Breast epithelium (tissue), 4 donors: ENCODE measurements at regions not wholly inside any gene's neighbourhood (a gene's known extent, or its start where the extent isn't known, plus 50 kb on each side); places are given as distances from the start of the nearest gene placed in this dataset.

Experiments
- DNase-seq, 2 donors: peaks; one replicate each; pipeline ENCODE4 v3.0.0-alpha.2; 2019; ENCODE audit warnings: low spot score in 2 of 2
- H3K27ac ChIP-seq, 2 donors: fragments of 200-600 bp; sonication (generic) in 1 of 2; one replicate each; pipeline ENCODE4 v1.5.1; 2016 to 2019; ENCODE audit warnings: mild to moderate bottlenecking in 1 of 2
- H3K27me3 ChIP-seq, 2 donors: fragments of 200-600 bp; sonication (generic) in 1 of 2; one replicate each; pipeline versions ENCODE4 v1.5.1 to v1.6.0; 2017 to 2019; ENCODE audit warnings: control low read depth in 1 of 2, mild to moderate bottlenecking in 1 of 2
- H3K36me3 ChIP-seq: fragments of 200-600 bp; one replicate; pipeline ENCODE4 v1.5.1; 2019
- H3K4me1 ChIP-seq, 2 donors: fragments of 200-600 bp; sonication (generic); one replicate each; pipeline ENCODE4 v1.5.1; 2016 to 2019; ENCODE audit warnings: control low read depth in 1 of 2
- H3K4me3 ChIP-seq, 3 donors: fragments of 200-600 bp; sonication (generic); 1 replicate in 2 of 3; 2 replicates in 1 of 3; pipeline ENCODE4 v1.5.1; 2016 to 2019; ENCODE audit warnings: mild to moderate bottlenecking in 3 of 3, moderate library complexity in 2 of 3
- H3K9me3 ChIP-seq, 2 donors: fragments of 200-600 bp; sonication (generic) in 1 of 2; one replicate each; pipeline ENCODE4 v1.5.1; 2016 to 2019; ENCODE audit warnings: control low read depth in 1 of 2
- POLR2A ChIP-seq: fragments of 450-650 bp; IDR thresholded peaks from one replicate; pipeline ENCODE4 v1.6.1; 2016; ENCODE audit warnings: antibody characterized with exemption, mild to moderate bottlenecking, moderate library complexity
- POLR2AphosphoS5 ChIP-seq, 3 donors: sonication (generic); formaldehyde crosslinking; IDR thresholded peaks; one replicate each; pipeline ENCODE4 v1.6.1; 2017; ENCODE audit warnings: antibody characterized with exemption in 3 of 3
- intact Hi-C: fragments of 100-400 bp; cut with DNase I; formaldehyde crosslinking; loops from one replicate; pipeline ENCODE4 v1.15.1; 2023; ENCODE audit warnings: low total_unique reads
- TF ChIP-seq, protein P1 (sequence below), 3 donors: fragments of 450-650 bp; IDR thresholded peaks; one replicate each; pipeline ENCODE4 v1.5.1; 2016 to 2017; ENCODE audit warnings: antibody characterized with exemption in 3 of 3, mild to moderate bottlenecking in 3 of 3, moderate library complexity in 3 of 3

DNA sequence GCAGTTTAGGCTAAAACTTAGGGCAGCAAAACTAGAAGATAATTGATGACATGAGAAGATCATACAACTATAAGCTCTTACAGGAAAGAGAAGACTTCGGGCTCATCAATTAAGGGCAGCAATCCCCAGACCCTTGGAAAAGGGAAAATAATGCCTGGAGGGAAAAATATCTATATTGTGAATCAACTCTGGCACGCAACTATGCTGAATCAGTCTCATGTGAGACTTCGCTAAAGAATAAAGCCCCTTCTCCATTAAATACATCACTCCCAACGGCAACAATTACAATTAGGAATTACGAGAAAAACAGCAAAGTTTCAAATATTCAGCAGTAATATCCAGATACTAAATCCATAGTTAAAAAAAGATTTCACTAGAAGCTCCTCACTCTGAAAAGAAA is 2016.8 kb upstream of the IGFBP7 start:
- Histone ChIP-seq H3K4me1 (no peaks in the 10 kb centered on the region), H3K9me3 (no peaks in the 10 kb centered on the region), H3K36me3 (no peaks in the 10 kb centered on the region), H3K27ac (no peak overlapping the region), H3K27me3 (no peaks in the 10 kb centered on the region), H3K4me3 (no peak overlapping the region)
- intact Hi-C loops: no loop called here
- no peak for DNase-seq
- TF ChIP-seq, protein P1, sequence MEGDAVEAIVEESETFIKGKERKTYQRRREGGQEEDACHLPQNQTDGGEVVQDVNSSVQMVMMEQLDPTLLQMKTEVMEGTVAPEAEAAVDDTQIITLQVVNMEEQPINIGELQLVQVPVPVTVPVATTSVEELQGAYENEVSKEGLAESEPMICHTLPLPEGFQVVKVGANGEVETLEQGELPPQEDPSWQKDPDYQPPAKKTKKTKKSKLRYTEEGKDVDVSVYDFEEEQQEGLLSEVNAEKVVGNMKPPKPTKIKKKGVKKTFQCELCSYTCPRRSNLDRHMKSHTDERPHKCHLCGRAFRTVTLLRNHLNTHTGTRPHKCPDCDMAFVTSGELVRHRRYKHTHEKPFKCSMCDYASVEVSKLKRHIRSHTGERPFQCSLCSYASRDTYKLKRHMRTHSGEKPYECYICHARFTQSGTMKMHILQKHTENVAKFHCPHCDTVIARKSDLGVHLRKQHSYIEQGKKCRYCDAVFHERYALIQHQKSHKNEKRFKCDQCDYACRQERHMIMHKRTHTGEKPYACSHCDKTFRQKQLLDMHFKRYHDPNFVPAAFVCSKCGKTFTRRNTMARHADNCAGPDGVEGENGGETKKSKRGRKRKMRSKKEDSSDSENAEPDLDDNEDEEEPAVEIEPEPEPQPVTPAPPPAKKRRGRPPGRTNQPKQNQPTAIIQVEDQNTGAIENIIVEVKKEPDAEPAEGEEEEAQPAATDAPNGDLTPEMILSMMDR (IDR thresholded peaks at IDR 0.05): no peak
- no peak for TF ChIP-seq POLR2AphosphoS5 (IDR thresholded peaks at IDR 0.05)
- TF ChIP-seq POLR2A: no peak

DNA sequence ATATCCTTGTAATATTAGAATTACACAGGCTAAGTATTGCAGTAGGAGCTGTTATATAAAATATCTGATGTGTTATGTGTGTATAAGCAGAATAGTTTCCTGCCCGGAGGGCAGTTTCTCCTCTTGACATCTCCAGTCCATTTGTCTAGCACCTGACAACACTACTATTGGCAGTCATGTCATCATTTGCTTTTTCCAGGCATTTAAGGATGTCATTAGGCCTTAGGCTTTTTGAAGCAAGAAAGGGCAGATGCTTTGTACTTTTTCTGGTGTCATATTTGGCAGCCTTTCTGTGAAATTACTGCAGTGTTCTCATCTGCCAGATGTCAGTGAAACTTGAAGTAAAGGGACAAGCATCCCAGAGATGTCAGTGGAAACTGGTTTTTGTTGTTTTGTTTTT is 2017.6 kb upstream of the IGFBP7 start:
- intact Hi-C loops: no loop called here
- H3K4me1 ChIP-seq: no peaks in the 10 kb centered on the region
- no peak overlapping the region for H3K4me3 ChIP-seq
- DNase-seq: no peak
- H3K36me3 ChIP-seq: no peaks in the 10 kb centered on the region
- no peaks in the 10 kb centered on the region for H3K9me3 ChIP-seq
- no peak overlapping the region for H3K27ac ChIP-seq
- TF ChIP-seq, protein P1 (IDR thresholded peaks at IDR 0.05): no peak
- TF ChIP-seq POLR2AphosphoS5 (IDR thresholded peaks at IDR 0.05) (no peak), POLR2A (no peak)
- H3K27me3 ChIP-seq: no peaks in the 10 kb centered on the region

DNA sequence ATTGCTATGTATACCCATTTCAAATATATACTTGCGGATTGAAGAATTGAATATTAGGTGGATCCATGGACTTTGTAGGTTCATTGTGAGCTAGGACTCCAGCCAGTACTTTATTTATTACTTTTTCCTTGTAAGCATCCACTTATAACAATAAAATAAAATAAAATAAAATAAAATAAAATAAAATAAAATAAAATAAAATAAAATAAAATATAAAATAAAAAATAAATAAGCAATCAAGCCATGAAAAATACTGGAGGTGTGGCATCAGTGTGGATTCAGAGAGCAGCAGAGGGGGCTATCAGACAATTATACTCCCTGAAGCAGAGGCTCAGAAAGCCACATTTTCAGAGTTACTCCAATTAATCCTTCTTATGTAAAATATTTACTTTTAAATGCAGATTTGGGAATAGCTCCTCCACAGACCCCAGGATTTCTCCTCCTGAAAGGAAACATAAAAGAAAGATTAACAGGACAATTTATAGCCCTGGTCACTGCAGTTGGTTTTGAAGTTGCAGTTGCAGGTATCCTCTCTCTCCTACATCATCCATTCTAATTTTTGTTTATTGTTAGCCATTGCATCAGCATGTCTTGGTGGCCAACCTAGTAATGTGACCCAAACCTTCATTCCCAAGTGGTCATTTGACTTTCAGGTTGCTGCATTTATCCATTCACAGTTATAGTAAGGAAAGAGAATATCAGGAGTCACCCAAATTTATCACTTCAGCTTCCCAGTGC is 2025.2 kb upstream of the IGFBP7 start:
- TF ChIP-seq POLR2AphosphoS5 (IDR thresholded peaks at IDR 0.05) (no peak), POLR2A (no peak)
- TF ChIP-seq, protein P1 (IDR thresholded peaks at IDR 0.05): no peak
- intact Hi-C loops: no loop called here

DNA sequence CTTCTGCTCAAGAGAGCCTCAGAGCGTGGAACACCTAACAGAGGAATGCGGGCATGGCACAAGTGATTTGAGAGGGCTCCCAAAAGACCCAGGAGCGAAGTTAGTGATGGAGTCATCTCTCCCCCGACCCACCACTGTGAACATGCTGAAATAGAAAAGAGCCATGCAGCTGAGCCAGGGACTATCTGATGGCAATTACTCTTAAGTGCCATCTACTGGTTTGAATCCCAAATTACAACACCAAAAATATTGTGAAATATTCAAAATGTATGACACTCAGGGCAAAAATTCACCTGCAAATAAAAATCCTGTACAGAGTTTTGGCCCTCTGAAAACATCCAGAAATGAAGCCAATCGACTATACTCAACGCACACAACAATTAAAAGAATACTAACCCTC is 2038.9 kb upstream of the ADGRL3 start:
- no peaks in the 10 kb centered on the region for H3K27me3 ChIP-seq
- no peaks in the 10 kb centered on the region for H3K4me1 ChIP-seq
- H3K9me3 ChIP-seq: peaks cover 0 to 2% of the 10 kb centered on the region in 2 donors
- H3K36me3 ChIP-seq: no peaks in the 10 kb centered on the region
- H3K4me3 ChIP-seq: no peak overlapping the region
- no peak overlapping the region for H3K27ac ChIP-seq
- no peak for DNase-seq
- TF ChIP-seq POLR2A (no peak), POLR2AphosphoS5 (IDR thresholded peaks at IDR 0.05) (no peak)
- TF ChIP-seq, protein P1 (IDR thresholded peaks at IDR 0.05): no peak
- intact Hi-C loops: no loop called here

More for the DNA sequence above, 2025.2 kb upstream of the IGFBP7 start:
- Histone ChIP-seq H3K9me3 (no peaks in the 10 kb centered on the region), H3K4me1 (no peaks in the 10 kb centered on the region), H3K27ac (no peak overlapping the region), H3K4me3 (no peak overlapping the region), H3K27me3 (no peaks in the 10 kb centered on the region), H3K36me3 (no peaks in the 10 kb centered on the region)
- no peak for DNase-seq

DNA sequence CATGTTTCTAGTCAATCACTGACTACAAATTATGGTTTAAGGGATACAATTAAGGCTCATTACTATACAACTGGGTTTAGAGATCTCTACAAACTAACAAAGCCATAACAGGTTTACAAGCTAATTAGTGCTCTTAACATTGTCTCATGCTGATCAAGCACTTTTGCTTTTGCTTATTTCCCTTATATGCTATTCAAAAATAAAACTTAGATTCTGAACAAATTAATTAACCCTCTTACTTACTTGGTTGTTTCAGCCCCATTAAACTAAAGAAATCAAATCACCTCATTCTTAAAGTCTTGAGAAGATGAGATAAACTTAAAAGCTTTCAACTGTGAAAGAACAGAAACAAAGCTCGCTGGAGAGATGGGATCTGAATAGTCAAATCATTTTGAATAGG is 2024.5 kb upstream of the ADGRL3 start:
- Histone ChIP-seq H3K27ac (no peak overlapping the region), H3K36me3 (no peaks in the 10 kb centered on the region), H3K4me1 (no peaks in the 10 kb centered on the region), H3K4me3 (no peak overlapping the region), H3K27me3 (no peaks in the 10 kb centered on the region), H3K9me3 (no peaks in the 10 kb centered on the region)
- no peak for DNase-seq
- TF ChIP-seq, protein P1 (IDR thresholded peaks at IDR 0.05): no peak
- TF ChIP-seq POLR2AphosphoS5 (IDR thresholded peaks at IDR 0.05) (no peak), POLR2A (no peak)
- intact Hi-C loops: no loop called here
